NCI-H1694 treated with DMSO at 0.1 percent for 48 hours (cell line): ENCODE measurements at regions not wholly inside any gene's neighbourhood (a gene's known extent, or its start where the extent isn't known, plus 50 kb on each side); places are given as distances from the start of the nearest gene placed in this dataset.

ENCODE experiments used
- DNase-seq: peaks from one replicate; lab custom pipeline; 2025; lab: John Stamatoyannopoulos, UW

GRCh38 chr6:18674346-18674745 lies 287.2 kb downstream of the RNF144B start:
- DNase-seq: no peak

DNA sequence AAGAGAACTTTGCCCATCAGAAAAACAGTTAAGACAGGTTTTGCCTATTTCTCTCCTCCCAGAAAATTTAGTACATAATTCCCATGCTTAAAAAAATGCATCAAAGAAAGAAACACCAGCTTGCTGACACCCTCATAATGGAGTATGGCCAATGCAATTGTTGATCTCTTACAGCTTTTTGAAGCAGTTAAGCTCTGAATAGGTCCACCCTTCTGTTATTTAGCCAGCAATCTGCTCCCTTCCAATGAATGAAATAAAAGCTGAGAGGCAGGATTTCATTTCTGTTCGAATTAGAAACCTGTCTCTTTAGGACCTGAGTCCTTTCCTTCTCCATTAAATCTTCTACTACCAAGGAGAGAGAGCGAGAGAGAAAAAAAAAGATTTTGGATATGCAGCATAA lies 288.7 kb downstream of the RNF144B start:
- DNase-seq: peak; percentile 85

DNA sequence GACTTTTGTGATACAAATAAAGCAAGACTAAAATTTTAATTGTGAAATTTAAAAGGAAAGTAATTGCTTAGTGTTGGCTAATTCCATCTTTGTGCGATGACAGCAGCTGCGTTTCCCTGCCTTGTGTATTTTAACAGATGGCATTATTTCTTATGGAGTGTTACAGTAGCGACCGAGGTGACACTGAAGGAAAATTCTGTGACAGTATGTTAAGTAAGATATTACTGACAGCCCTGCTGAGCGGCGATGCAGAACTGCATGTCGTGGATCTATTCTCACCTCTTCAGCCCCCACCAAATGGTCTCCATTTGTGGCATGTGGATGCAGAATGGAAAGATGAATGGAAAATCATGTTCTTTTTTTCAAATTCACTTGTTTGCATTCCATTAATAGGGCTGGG lies 289.4 kb downstream of the RNF144B start:
- peak; percentile 67 for DNase-seq

- DNase-seq: no peak
These were observed 293.7 kb downstream of the RNF144B start for GRCh38 chr6:18680842-18681241.

- DNase-seq: no peak
These were observed 294.8 kb downstream of the RNF144B start for GRCh38 chr6:18681832-18682503.

GRCh38 chr6:18684343-18684742 lies 297.2 kb downstream of the RNF144B start:
- DNase-seq: no peak

DNA sequence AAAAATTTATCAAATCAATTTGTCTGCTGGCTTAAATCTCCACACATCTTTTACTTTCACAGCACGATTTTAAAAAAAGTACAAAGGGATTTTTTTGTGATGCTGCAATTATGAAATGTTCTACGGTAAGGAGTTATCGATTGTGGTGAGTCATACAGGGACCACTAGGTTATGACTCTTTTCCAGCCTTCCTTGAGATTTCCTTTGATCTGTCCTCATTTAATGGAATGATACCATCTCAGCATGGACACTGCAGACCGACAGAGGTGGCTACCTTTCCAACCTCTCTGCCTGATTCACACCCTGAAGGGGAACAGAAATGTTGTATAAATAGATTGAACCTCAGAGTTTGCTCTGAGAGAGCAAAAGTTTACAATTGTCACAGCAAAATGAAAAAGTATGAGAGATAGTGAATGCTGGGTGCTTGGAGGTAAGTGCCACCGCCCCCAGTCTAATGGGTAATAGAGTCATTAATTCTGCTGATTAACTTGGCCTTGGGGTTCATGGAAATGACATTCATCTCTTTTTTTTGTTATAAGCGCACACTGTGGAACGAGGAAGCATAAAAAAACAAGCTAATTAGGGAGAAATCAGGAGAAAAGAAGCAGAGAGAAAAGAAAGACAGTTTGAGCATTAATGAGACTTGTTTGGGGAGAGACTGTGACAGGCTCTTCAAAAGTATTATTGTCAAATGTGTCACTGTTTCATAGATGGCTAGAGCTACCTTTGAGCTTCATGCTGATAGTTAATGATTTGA lies 306.0 kb downstream of the RNF144B start:
- no peak for DNase-seq

GRCh38 chr6:18693881-18694280 lies 306.7 kb downstream of the RNF144B start:
- DNase-seq: no peak

GRCh38 chr6:18703546-18703945 lies 316.4 kb downstream of the RNF144B start:
- DNase-seq: no peak

GRCh38 chr6:18707714-18708439 lies 320.7 kb downstream of the RNF144B start:
- DNase-seq: no peak

- no peak for DNase-seq
These were observed 325.4 kb downstream of the RNF144B start for GRCh38 chr6:18712595-18712994.

GRCh38 chr6:18720075-18720474 lies 332.9 kb downstream of the RNF144B start:
- no peak for DNase-seq

DNA sequence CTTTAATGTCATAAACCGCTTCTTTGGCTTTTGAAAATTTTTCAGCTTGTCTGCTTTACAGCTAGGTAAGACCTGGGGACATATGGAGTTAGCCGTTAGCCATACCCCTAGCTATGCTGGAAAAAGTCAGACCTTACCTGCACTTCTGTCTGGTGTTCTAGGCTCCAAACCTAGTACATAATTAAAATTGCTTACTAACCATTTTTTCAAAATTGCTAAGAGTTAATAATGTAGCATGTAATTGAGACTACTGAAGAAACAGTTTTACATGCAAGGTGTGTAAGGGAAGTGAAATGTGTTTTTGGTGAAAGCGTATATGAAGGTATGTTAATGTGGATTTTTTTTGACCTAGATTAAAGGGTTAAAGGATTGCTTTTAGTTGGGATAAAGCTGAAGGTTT lies 336.9 kb downstream of the RNF144B start:
- DNase-seq: no peak

- no peak for DNase-seq
These were observed 338.3 kb downstream of the RNF144B start for GRCh38 chr6:18725449-18725848.

DNA sequence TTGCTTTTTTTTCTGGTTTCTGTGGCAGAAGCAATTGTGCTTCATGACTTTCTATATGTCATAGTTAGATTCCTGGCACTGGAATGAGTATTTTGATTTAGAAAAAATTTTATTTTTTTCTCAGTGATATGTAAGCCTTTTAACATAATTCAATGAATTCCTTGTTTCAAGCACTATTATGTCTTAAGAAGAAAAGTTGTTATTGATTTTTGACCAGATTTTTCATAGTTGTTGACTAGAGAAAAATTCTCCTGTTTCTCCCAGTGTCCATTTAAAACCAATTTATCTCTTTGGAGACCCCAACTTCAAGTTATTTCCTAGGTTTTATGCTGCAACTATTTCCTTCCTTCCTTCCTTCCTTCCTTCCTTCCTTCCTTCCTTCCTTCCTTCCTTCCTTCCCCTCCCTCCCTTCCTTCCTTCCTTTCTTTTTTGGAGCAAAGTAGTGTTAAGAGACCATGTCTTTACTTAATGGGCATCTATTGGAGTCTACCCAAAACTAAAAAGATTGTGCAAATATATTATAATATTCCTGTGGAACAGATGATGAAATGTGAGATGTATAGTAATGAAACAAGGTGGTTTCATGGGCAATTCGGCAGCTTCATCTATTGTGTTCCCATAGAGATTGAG lies 346.9 kb downstream of the RNF144B start:
- DNase-seq: no peak

DNA sequence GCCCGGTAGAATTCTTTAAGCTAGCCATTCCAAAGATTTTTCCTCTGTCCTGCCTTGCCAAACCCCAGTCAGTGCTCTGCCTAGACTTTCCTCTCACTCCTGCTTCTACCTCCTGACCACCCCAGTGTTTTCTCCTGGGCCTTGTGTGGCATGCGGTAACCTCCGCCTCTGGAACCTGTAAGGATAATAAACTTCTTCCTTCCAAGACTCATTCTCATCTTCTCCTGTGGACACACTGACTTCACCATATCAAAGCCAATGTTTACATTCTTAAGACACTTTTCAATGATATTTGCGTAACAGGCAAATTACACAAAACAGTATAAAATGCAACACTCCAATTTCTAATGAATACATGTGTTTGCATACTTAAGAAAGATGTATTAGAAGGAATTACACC lies 354.6 kb downstream of the RNF144B start:
- no peak for DNase-seq

- DNase-seq: no peak
These were observed 355.3 kb downstream of the RNF144B start for GRCh38 chr6:18742406-18742805.

DNA sequence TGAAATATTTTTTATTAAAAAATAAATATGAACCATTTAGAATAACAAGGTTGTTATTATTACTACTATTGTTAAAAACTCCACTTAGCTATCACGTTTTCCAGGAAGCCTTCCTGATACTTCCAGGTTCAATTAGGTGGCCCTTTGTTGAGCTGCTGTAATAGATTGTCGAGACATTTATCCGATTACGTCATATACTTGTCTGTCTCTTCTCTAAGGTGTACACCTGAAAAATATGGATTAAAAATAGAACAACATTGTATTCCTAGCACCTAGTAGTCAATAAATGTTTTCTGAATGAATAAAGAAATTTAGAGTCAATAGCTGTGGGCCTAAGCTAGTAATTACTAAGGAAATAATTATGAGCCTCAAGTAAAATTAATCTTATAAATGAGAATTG lies 359.6 kb downstream of the RNF144B start:
- no peak for DNase-seq

DNA sequence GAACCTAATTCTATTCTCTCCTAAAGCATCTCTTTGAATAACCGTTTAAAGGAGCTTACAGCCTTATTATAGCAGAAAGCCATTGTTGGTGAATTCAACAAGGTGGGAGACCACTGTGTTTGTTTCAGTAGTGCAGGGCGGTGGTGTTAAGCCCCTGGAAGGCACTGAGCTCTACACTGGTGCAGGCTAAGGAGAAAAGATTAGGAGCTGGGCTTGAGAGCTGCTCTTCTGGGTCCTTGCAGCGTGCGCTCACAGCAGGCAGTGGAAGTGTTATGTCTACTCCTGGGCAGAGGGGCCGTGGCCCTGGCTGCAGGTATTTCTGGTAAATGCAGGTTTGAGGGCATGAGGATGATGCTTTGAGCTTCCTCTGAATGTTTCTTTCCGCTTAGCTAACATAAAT lies 361.2 kb downstream of the RNF144B start:
- DNase-seq: no peak

DNA sequence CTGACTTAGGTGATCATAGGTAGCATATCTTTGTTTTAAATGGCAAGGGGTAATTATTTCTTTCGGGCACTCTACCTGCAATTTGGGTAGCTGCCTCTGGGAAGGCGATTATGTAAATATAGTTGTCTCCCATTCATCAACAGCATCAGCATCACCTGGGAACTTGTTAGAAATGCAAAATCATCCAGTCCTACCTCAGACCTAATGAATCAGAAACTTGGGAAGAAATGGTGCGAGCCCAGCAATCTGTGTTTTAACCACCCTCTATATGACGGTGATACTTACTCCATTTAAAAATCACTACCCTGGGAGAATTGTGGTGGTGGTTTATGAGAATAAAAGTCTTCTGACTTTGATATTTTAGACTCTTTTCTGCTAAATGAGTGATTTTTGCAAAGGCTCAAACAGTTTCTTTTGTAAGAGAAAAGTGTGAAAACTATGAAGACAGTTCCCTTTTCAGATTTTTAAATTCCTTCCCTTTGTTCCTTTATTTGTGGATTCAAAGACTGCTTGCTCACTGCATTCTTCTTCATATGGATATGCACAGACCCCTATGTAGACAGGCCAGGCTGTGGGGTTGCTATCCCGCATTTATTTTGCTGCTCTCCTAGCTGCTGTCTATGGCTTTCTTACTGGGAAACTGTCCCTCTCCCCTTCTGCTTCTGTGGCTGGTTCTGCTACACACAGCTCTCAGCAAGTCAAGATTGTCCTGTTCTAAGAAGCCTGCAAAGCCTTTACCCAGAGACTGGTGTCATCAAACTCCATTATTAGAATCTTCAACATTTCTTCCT lies 365.3 kb downstream of the RNF144B start:
- DNase-seq: no peak

DNA sequence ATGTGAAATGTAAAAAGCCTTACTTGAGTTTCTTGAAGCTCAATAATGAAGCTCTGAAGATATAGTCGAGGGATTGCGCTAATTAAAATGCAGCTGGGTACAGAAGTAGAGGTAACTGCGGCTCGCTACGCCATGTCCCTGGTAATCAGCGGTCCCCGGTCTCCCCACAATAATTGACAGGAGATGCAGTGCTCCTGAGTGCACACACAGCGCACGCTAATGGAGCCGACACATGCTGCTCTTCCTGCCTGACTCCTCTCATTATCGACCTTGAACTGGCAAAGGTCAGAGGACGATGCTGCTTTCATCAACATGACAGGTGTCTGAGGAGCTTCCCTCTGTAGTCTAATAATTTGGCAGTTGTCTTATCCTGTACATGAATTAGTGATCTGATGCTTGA lies 365.9 kb downstream of the RNF144B start:
- DNase-seq: no peak

DNA sequence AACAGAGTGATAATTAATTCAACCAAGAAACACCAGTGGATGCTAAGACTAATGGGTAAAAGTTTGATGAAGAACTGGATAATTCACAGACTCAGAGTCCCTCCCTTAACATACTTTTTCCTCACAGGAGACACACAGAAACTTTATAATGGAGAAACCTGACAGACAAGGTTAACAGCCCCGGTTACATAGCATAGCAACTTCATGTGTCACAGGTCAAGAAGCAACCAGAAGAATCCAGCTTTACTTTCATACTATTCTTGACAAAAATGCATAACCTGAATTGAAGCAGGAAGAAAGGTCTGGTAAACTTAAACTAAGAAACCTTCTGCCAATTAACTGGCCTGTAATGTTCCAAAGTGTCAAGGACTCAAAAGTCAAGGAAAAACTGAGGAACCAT lies 375.9 kb downstream of the RNF144B start:
- DNase-seq: no peak
